Retinal pigment epithelial cell (primary cell): ENCODE measurements at regions not wholly inside any gene's neighbourhood (a gene's known extent, or its start where the extent isn't known, plus 50 kb on each side); places are given as distances from the start of the nearest gene placed in this dataset.
"Not testable (repeated sequence)": the region's sequence is repeated elsewhere in the genome, so short reads cannot be mapped to it uniquely, and the experiment has no call there.

Experiments
- DNase-seq: peaks from one replicate; pipeline ENCODE4 v3.0.0-alpha.2; 2010; ENCODE audit warnings: low read depth
- H3K4me3 ChIP-seq: 2 replicates; pipeline ENCODE4 v1.5.1; 2011; ENCODE audit warnings: mild to moderate bottlenecking, low read length, control low read depth, moderate library complexity
- TF ChIP-seq, protein P1 (sequence below): conservative IDR thresholded peaks from 2 replicates; pipeline ENCODE4 v1.5.1; 2011; ENCODE audit warnings: low read depth, low read length, control low read depth, inconsistent platforms

DNA sequence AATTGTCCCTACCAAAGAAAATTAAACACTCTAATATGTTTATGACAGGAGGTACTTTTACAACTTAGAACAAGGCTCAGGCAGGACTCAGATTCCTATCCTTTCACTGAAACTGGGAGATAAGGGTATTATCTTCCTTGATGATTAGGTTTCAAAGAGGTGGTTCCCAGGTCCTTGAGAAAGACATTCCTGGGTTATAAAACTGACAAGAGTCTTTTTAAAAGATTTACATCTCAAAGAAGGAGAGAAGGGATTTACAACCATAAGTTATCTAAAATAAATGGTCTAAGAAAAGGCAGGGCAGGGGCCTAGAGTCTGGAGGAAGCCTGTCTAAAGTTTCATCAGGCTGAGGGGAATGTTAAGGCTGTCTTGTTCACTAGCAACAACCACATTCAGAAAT is 1492.5 kb downstream of the HACE1 start:
- TF ChIP-seq, protein P1, sequence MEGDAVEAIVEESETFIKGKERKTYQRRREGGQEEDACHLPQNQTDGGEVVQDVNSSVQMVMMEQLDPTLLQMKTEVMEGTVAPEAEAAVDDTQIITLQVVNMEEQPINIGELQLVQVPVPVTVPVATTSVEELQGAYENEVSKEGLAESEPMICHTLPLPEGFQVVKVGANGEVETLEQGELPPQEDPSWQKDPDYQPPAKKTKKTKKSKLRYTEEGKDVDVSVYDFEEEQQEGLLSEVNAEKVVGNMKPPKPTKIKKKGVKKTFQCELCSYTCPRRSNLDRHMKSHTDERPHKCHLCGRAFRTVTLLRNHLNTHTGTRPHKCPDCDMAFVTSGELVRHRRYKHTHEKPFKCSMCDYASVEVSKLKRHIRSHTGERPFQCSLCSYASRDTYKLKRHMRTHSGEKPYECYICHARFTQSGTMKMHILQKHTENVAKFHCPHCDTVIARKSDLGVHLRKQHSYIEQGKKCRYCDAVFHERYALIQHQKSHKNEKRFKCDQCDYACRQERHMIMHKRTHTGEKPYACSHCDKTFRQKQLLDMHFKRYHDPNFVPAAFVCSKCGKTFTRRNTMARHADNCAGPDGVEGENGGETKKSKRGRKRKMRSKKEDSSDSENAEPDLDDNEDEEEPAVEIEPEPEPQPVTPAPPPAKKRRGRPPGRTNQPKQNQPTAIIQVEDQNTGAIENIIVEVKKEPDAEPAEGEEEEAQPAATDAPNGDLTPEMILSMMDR: no peak
- H3K4me3 ChIP-seq: no peak overlapping the region
- no peak for DNase-seq

DNA sequence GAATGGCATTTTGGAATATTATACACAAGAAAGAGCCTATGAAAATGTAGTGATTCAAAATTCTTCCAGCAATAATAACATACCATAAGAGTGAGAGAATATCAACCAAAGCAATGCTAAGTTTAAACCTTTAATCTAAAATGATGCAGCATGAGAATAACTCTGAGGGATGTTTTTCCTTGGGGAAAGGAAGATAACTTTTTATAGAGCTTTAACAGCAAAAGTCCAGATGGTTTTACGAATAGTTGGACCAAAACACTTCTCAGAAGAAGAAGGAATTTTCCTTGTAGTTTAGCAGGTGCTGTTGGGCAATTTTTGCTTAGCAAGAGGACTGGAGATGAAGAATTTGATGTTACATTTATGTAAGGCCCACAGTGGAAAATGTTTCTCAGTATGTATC is 1503.2 kb downstream of the HACE1 start:
- TF ChIP-seq, protein P1: no peak

DNA sequence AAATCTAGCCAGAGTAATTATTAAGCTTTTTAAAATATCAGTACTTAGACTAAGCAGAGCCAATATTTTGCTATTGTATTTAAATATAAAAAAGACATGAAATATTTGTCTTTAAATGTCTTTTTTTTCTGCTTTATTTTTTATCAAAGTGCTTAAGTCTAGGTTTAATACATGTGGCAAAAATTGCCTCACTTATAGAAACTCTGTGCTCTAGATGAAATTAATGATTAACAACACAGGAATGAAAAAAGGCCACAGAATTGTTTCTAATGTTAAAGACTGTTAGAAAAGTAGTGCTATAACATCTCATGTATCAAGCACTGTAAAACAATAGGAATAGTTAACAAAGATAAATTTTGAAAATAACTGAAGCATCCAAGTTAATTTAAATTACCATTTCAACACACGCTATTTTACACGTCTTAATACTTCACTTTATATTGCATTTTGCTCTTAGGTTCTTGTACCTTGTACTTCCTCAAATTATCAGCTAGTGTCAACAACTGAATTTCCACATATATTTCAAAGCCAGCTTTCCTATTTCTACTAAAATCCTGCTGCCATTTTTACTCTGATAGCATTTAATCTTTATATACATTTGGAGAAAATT is 1515.1 kb downstream of the HACE1 start:
- TF ChIP-seq, protein P1: no peak
- H3K4me3 ChIP-seq: no peak overlapping the region
- no peak for DNase-seq

More for the DNA sequence above, 1503.2 kb downstream of the HACE1 start:
- DNase-seq: no peak
- no peak overlapping the region for H3K4me3 ChIP-seq

DNA sequence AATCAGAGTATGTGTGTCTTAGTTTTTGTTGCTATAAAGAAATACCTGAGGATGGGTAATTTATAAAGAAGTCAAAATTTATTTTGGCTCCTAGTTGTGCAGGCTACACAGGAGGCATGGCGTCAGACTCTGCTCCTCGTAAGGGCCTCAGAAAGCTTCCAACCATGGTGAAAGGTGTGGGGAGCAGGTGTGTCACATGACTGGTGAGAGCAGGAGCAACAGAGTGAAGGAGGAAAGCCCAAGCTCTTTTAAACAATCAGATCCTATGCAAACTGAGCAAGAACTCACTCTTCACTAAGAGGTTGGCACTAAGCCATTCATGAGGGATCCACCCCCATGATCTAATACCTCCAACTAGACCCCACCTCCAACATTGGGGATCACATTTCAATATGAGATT is 1524.3 kb downstream of the HACE1 start:
- H3K4me3 ChIP-seq: no peak overlapping the region
- no peak for DNase-seq
- TF ChIP-seq, protein P1: no peak

DNA sequence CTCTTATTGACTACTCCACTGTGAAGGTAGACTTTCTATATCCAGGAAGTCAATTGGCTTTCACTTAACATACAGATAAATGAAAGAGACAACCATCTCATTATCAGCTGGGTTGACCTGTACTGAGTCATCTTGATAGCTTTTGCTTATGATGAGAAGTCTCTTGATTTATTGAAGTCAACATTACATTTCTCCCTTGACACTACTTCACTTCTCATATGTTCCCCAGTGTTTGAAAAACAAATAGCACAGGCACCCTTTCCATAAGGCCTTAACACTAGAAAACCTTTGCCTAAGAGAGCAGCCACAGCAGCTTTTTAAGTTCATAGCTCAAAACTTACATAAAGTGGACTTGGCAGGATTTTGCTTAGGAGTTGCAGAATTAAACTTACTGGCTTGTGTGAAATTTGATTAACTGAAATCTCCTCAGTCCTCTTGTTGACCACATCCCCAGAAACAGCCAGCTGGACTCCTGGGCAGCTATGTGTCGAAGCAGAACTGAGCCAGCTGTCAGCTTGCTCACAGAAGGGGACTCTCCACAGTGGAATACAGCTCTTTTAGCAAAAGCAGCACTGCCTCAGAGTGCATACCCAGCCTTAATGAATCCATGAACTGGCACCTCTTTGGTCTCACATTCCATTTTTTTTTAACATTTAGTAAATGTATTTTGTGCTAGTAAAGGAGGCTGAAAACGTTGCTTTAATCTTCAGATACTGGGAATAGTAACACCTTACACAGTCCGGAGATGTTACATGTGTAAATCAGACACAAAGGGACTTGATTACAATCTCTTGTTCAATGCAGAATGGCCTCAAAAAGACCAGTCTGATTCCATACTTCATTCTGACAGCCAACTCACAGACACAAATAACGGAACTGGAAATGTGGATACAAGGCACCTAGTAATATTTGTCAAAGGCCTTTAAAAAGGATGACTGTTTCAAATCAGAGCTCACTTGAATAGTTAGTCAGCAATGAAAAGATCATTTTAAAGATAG is 1532.7 kb downstream of the HACE1 start:
- no peak overlapping the region for H3K4me3 ChIP-seq
- DNase-seq: no peak
- TF ChIP-seq, protein P1: no peak

DNA sequence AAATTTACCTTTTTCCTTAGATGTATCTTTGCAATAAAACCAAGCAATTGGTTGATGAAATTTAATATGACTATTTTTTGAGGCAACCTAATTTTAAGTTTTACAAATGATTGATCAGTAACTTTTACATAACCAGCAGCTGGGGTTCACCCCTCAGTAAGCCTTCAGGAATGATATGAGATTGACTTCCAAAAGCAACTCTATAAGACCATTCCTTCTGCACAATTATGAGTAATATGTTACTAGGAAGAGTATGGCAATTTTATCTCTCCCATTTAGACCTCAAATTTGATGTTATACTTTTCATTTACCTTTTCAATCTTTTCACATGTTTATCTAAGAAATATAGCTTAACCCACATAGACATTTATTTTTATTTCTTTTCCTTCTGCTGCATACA is 1546.3 kb downstream of the HACE1 start:
- no peak overlapping the region for H3K4me3 ChIP-seq
- no peak for DNase-seq
- TF ChIP-seq, protein P1: no peak

DNA sequence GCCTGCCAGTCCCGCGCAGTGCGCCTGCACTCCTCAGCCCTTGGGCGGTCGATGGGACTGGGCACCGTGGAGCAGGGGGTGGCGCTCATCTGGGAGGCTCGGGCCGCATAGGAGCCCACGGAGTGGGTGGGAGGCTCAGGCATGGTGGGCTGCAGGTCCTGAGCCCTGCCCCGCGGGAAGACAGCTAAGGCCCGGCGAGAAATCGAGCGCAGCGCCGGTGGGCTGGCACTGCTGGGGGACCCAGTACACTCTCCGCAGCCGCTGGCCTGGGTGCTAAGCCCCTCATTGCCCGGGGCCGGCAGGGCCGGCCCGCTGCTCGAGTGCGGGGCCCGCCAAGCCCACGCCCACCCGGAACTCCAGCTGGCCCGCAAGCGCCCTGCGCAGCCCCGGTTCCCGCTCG is 1565.3 kb downstream of the HACE1 start:
- not testable (repeated sequence) for H3K4me3 ChIP-seq, DNase-seq
